Thyroid gland (tissue), 4 donors: ENCODE measurements at regions not wholly inside any gene's neighbourhood (a gene's known extent, or its start where the extent isn't known, plus 50 kb on each side); places are given as distances from the start of the nearest gene placed in this dataset.

Experiments
- POLR2A ChIP-seq, 2 donors: fragments of 450-650 bp; IDR thresholded peaks; one replicate each; pipeline ENCODE4 v1.6.1; 2017; ENCODE audit warnings: antibody characterized with exemption in 2 of 2, mild to moderate bottlenecking in 2 of 2, moderate library complexity in 1 of 2
- TF ChIP-seq, protein P1 (sequence below), 6 experiments: fragments of 200-600 bp in 3 of 6; fragments of 450-650 bp in 3 of 6; sonication (generic) in 3 of 6; IDR thresholded peaks; one replicate each; pipeline ENCODE4 v1.5.1; 2016 to 2019; ENCODE audit warnings: antibody characterized with exemption in 6 of 6, mild to moderate bottlenecking in 2 of 6, inconsistent platforms in 1 of 6, moderate library complexity in 1 of 6

GRCh38 chr12:87283886-87284285 is 745.3 kb downstream of the C12orf50 start:
- TF ChIP-seq, protein P1, sequence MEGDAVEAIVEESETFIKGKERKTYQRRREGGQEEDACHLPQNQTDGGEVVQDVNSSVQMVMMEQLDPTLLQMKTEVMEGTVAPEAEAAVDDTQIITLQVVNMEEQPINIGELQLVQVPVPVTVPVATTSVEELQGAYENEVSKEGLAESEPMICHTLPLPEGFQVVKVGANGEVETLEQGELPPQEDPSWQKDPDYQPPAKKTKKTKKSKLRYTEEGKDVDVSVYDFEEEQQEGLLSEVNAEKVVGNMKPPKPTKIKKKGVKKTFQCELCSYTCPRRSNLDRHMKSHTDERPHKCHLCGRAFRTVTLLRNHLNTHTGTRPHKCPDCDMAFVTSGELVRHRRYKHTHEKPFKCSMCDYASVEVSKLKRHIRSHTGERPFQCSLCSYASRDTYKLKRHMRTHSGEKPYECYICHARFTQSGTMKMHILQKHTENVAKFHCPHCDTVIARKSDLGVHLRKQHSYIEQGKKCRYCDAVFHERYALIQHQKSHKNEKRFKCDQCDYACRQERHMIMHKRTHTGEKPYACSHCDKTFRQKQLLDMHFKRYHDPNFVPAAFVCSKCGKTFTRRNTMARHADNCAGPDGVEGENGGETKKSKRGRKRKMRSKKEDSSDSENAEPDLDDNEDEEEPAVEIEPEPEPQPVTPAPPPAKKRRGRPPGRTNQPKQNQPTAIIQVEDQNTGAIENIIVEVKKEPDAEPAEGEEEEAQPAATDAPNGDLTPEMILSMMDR (IDR thresholded peaks at IDR 0.05), result no peak
- no peak for TF ChIP-seq POLR2A (IDR thresholded peaks at IDR 0.05)
